ENCODE measurements at regions not wholly inside any gene's neighbourhood (a gene's known extent, or its start where the extent isn't known, plus 50 kb on each side); places are given as distances from the start of the nearest gene placed in this dataset.

- no peaks in the 10 kb centered on the region for H3K36me3 ChIP-seq (ENCODE audit: control insufficient read depth in 2 of 3, insufficient read depth in 3 of 3, low read length in 3 of 3)
- no peak overlapping the region for H3K9ac ChIP-seq (ENCODE audit: low read length in 3 of 3)
- no peak for TF ChIP-seq CTCF (IDR thresholded peaks at IDR 0.05; ENCODE audit: borderline replicate concordance, extremely low read depth, insufficient read depth)
- no peaks in the 10 kb centered on the region for H3K9me3 ChIP-seq (ENCODE audit: control insufficient read depth in 2 of 3, insufficient read depth in 1 of 3, low read length in 3 of 3)
- no peak overlapping the region for H3K4me3 ChIP-seq (ENCODE audit: low read length in 3 of 3)
- FAIRE-seq (no peak), DNase-seq (no peak)
- no peaks in the 10 kb centered on the region for H3K4me1 ChIP-seq (ENCODE audit: control insufficient read depth in 2 of 3, insufficient read depth in 2 of 3, low read depth in 1 of 3, low read length in 3 of 3)
- no peak overlapping the region for H3K27ac ChIP-seq (ENCODE audit: low read depth in 2 of 2, low read length in 2 of 2)
- intact Hi-C loops (cut with DNase I), result no loop called here
- H3K27me3 ChIP-seq (ENCODE audit: control insufficient read depth, insufficient read depth, low read length), result no peaks in the 10 kb centered on the region
These were observed 185.1 kb downstream of the TM2D1 start for GRCh38 chr1:61539720-61540462.

- Histone ChIP-seq H3K4me3 (ENCODE audit: low read length in 3 of 3) (no peak overlapping the region), H3K36me3 (ENCODE audit: control insufficient read depth in 2 of 3, insufficient read depth in 3 of 3, low read length in 3 of 3) (no peaks in the 10 kb centered on the region), H3K9ac (ENCODE audit: low read length in 3 of 3) (no peak overlapping the region), H3K9me3 (ENCODE audit: control insufficient read depth in 2 of 3, insufficient read depth in 1 of 3, low read length in 3 of 3) (no peaks in the 10 kb centered on the region), H3K27ac (ENCODE audit: low read depth in 2 of 2, low read length in 2 of 2) (no peak overlapping the region), H3K4me1 (ENCODE audit: control insufficient read depth in 2 of 3, insufficient read depth in 2 of 3, low read depth in 1 of 3, low read length in 3 of 3) (no peaks in the 10 kb centered on the region), H3K27me3 (ENCODE audit: control insufficient read depth, insufficient read depth, low read length) (no peaks in the 10 kb centered on the region)
- intact Hi-C loops (cut with DNase I), result no loop called here
- FAIRE-seq (no peak), DNase-seq (no peak)
- no peak for TF ChIP-seq CTCF (IDR thresholded peaks at IDR 0.05; ENCODE audit: borderline replicate concordance, extremely low read depth, insufficient read depth)
These were observed 186.7 kb downstream of the TM2D1 start for GRCh38 chr1:61538228-61538627.

GRCh38 chr1:61536174-61537108 lies 188.5 kb downstream of the TM2D1 start:
- intact Hi-C loops (cut with DNase I), result no loop called here
- Histone ChIP-seq H3K9ac (ENCODE audit: low read length in 3 of 3) (no peak overlapping the region), H3K9me3 (ENCODE audit: control insufficient read depth in 2 of 3, insufficient read depth in 1 of 3, low read length in 3 of 3) (no peaks in the 10 kb centered on the region), H3K27ac (ENCODE audit: low read depth in 2 of 2, low read length in 2 of 2) (no peak overlapping the region), H3K36me3 (ENCODE audit: control insufficient read depth in 2 of 3, insufficient read depth in 3 of 3, low read length in 3 of 3) (no peaks in the 10 kb centered on the region), H3K4me1 (ENCODE audit: control insufficient read depth in 2 of 3, insufficient read depth in 2 of 3, low read depth in 1 of 3, low read length in 3 of 3) (no peaks in the 10 kb centered on the region), H3K27me3 (ENCODE audit: control insufficient read depth, insufficient read depth, low read length) (no peaks in the 10 kb centered on the region), H3K4me3 (ENCODE audit: low read length in 3 of 3) (no peak overlapping the region)
- TF ChIP-seq CTCF (IDR thresholded peaks at IDR 0.05; ENCODE audit: borderline replicate concordance, extremely low read depth, insufficient read depth), result no peak
- no peak for DNase-seq
- FAIRE-seq, result no peak

Measured in kidney (tissue), 13 donors.